ENCODE measurements at regions not wholly inside any gene's neighbourhood (a gene's known extent, or its start where the extent isn't known, plus 50 kb on each side); places are given as distances from the start of the nearest gene placed in this dataset.

DNA sequence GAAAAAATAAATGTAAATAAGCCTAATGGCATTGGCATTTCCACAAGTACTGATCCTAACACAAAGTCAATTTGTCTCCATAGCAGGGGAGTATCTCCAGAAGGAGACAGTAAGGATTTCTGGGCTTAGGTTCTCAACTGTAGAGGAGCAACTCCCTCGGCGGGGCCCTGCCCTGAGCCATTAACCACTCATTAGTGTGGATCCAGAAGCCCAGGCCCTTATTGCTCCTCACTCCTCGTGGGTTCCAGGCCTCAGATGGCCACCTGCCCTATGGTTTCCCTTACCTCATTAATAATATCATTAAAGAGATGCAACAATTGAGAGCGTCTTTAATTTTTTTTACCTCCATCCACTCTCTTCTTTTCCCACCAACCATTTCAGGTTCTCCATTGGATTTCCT, 85.3 kb upstream of the CLDN18 start:
- TF ChIP-seq EZH2 (IDR thresholded peaks at IDR 0.05; ENCODE audit: borderline replicate concordance, insufficient read depth, low read length, poor library complexity, severe bottlenecking) (no peak), POLR2AphosphoS5 (IDR thresholded peaks at IDR 0.05) (no peak), RAD21 (conservative IDR thresholded peaks at IDR 0.05) (no peak), EP300 (conservative IDR thresholded peaks at IDR 0.05; ENCODE audit: poor library complexity, severe bottlenecking) (no peak), REST (IDR thresholded peaks at IDR 0.05; ENCODE audit: borderline replicate concordance) (no peak), TAF1 (IDR thresholded peaks at IDR 0.05; ENCODE audit: low read depth) (no peak), SMC3 (conservative IDR thresholded peaks at IDR 0.05; ENCODE audit: poor library complexity) (no peak), MXI1 (conservative IDR thresholded peaks at IDR 0.05; ENCODE audit: poor library complexity, severe bottlenecking) (no peak)
- TF ChIP-seq, protein P1, sequence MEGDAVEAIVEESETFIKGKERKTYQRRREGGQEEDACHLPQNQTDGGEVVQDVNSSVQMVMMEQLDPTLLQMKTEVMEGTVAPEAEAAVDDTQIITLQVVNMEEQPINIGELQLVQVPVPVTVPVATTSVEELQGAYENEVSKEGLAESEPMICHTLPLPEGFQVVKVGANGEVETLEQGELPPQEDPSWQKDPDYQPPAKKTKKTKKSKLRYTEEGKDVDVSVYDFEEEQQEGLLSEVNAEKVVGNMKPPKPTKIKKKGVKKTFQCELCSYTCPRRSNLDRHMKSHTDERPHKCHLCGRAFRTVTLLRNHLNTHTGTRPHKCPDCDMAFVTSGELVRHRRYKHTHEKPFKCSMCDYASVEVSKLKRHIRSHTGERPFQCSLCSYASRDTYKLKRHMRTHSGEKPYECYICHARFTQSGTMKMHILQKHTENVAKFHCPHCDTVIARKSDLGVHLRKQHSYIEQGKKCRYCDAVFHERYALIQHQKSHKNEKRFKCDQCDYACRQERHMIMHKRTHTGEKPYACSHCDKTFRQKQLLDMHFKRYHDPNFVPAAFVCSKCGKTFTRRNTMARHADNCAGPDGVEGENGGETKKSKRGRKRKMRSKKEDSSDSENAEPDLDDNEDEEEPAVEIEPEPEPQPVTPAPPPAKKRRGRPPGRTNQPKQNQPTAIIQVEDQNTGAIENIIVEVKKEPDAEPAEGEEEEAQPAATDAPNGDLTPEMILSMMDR (IDR thresholded peaks at IDR 0.05; ENCODE audit: poor library complexity, severe bottlenecking): no peak

Data from neural cell (in vitro differentiated cells).